ENCODE measurements at regions not wholly inside any gene's neighbourhood (a gene's known extent, or its start where the extent isn't known, plus 50 kb on each side); places are given as distances from the start of the nearest gene placed in this dataset.

GRCh38 chr6:19943042-19943441, 105.9 kb downstream of the ID4 start:
- no peak for DNase-seq (ENCODE audit: insufficient read length, low spot score, missing footprints)
- no peaks in the 10 kb centered on the region for H3K4me1 ChIP-seq (ENCODE audit: insufficient read depth, low read length)
- H3K4me3 ChIP-seq (ENCODE audit: insufficient read depth, low read length): no peak overlapping the region
- H2AFZ ChIP-seq (ENCODE audit: low read length): no peak overlapping the region
- H3K9me3 ChIP-seq (ENCODE audit: low read depth, low read length): no peaks in the 10 kb centered on the region
- no peaks in the 10 kb centered on the region for H3K79me2 ChIP-seq (ENCODE audit: insufficient read depth, low read length)
- no peak for TF ChIP-seq CTCF (IDR thresholded peaks at IDR 0.05; ENCODE audit: extremely low read depth, low read depth, low read length)
- H3K36me3 ChIP-seq (ENCODE audit: insufficient read depth, low read length): no peaks in the 10 kb centered on the region
- H3K4me2 ChIP-seq (ENCODE audit: insufficient read depth, low read length): no peak overlapping the region
- H3K27me3 ChIP-seq (ENCODE audit: insufficient read depth, low read length): no peaks in the 10 kb centered on the region
- no peaks in the 10 kb centered on the region for H4K20me1 ChIP-seq (ENCODE audit: insufficient read depth, low read length)
- H3K27ac ChIP-seq (ENCODE audit: low read depth, low read length): no peak overlapping the region

- TF ChIP-seq CTCF (IDR thresholded peaks at IDR 0.05; ENCODE audit: extremely low read depth, low read depth, low read length): no peak
- Histone ChIP-seq H3K9me3 (ENCODE audit: low read depth, low read length) (no peaks in the 10 kb centered on the region), H3K36me3 (ENCODE audit: insufficient read depth, low read length) (no peaks in the 10 kb centered on the region), H4K20me1 (ENCODE audit: insufficient read depth, low read length) (no peaks in the 10 kb centered on the region), H3K4me2 (ENCODE audit: insufficient read depth, low read length) (no peak overlapping the region), H3K4me3 (ENCODE audit: insufficient read depth, low read length) (no peak overlapping the region), H3K4me1 (ENCODE audit: insufficient read depth, low read length) (no peaks in the 10 kb centered on the region), H3K27ac (ENCODE audit: low read depth, low read length) (no peak overlapping the region), H3K79me2 (ENCODE audit: insufficient read depth, low read length) (no peaks in the 10 kb centered on the region), H3K27me3 (ENCODE audit: insufficient read depth, low read length) (no peaks in the 10 kb centered on the region), H2AFZ (ENCODE audit: low read length) (no peak overlapping the region)
- no peak for DNase-seq (ENCODE audit: insufficient read length, low spot score, missing footprints)
Measured at GRCh38 chr6:19945843-19946358, 108.7 kb downstream of the ID4 start.

GRCh38 chr6:19949155-19949554, 112.0 kb downstream of the ID4 start:
- no peak for DNase-seq (ENCODE audit: insufficient read length, low spot score, missing footprints)
- Histone ChIP-seq H3K36me3 (ENCODE audit: insufficient read depth, low read length) (no peaks in the 10 kb centered on the region), H3K79me2 (ENCODE audit: insufficient read depth, low read length) (no peaks in the 10 kb centered on the region), H3K4me1 (ENCODE audit: insufficient read depth, low read length) (no peaks in the 10 kb centered on the region), H3K4me2 (ENCODE audit: insufficient read depth, low read length) (no peak overlapping the region), H3K4me3 (ENCODE audit: insufficient read depth, low read length) (no peak overlapping the region), H2AFZ (ENCODE audit: low read length) (no peak overlapping the region), H3K27ac (ENCODE audit: low read depth, low read length) (no peak overlapping the region), H3K9me3 (ENCODE audit: low read depth, low read length) (no peaks in the 10 kb centered on the region), H4K20me1 (ENCODE audit: insufficient read depth, low read length) (no peaks in the 10 kb centered on the region), H3K27me3 (ENCODE audit: insufficient read depth, low read length) (no peaks in the 10 kb centered on the region)
- TF ChIP-seq CTCF (IDR thresholded peaks at IDR 0.05; ENCODE audit: extremely low read depth, low read depth, low read length): no peak

DNA sequence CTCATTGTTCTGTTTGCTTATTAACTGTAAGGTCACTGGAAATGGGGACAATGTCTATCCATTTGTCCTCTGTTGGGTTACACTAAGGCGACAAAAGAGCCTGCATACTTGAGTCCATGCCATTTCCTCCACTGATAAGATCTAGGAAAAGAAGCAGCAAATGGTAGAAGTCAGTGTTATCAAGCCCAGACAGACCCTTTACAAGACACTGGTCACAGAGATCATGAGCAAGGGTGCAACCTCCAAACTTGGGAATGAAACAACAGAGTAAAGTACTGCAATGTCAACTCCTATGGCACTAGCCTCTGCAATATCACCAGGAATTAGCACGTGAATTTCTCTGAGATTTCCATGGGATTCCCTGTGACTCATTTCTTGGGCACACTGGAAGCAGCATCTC, 126.9 kb downstream of the ID4 start:
- H3K9me3 ChIP-seq (ENCODE audit: low read depth, low read length): peaks cover 2% of the 10 kb centered on the region
- no peak for DNase-seq (ENCODE audit: insufficient read length, low spot score, missing footprints)
- no peak overlapping the region for H3K4me3 ChIP-seq (ENCODE audit: insufficient read depth, low read length)
- no peak overlapping the region for H3K27ac ChIP-seq (ENCODE audit: low read depth, low read length)
- no peak overlapping the region for H2AFZ ChIP-seq (ENCODE audit: low read length)
- no peaks in the 10 kb centered on the region for H4K20me1 ChIP-seq (ENCODE audit: insufficient read depth, low read length)
- no peaks in the 10 kb centered on the region for H3K4me1 ChIP-seq (ENCODE audit: insufficient read depth, low read length)
- no peak for TF ChIP-seq CTCF (IDR thresholded peaks at IDR 0.05; ENCODE audit: extremely low read depth, low read depth, low read length)
- H3K36me3 ChIP-seq (ENCODE audit: insufficient read depth, low read length): no peaks in the 10 kb centered on the region
- H3K79me2 ChIP-seq (ENCODE audit: insufficient read depth, low read length): no peaks in the 10 kb centered on the region
- no peak overlapping the region for H3K4me2 ChIP-seq (ENCODE audit: insufficient read depth, low read length)
- no peaks in the 10 kb centered on the region for H3K27me3 ChIP-seq (ENCODE audit: insufficient read depth, low read length)

All from osteoblast (primary cell).